GM13976 (cell line): ENCODE measurements at regions not wholly inside any gene's neighbourhood (a gene's known extent, or its start where the extent isn't known, plus 50 kb on each side); places are given as distances from the start of the nearest gene placed in this dataset.

Source experiments
- DNase-seq: peaks from one replicate; pipeline ENCODE4 v3.0.0; 2012; ENCODE audit warnings: low spot score
- CTCF ChIP-seq: IDR thresholded peaks from 2 replicates; pipeline ENCODE4 v1.5.1; 2012; ENCODE audit warnings: borderline replicate concordance, mild to moderate bottlenecking; ENCODE audit not compliant: insufficient read depth; ENCODE audit errors: extremely low read depth, missing control alignments, control extremely low read depth
- in situ Hi-C: fragments of 300-500 bp; cut with MboI; formaldehyde crosslinking; loops from one replicate; pipeline ENCODE4 v1.12.0; 2022; ENCODE audit warnings: low sequenced_read_pairs, mixed read lengths, inconsistent platforms; ENCODE audit not compliant: unreplicated experiment

GRCh38 chr3:146679191-146679590 lies 74.0 kb upstream of the PLSCR5 start:
- TF ChIP-seq CTCF: no peak
- no peak for DNase-seq
- in situ Hi-C loops: no loop called here

- in situ Hi-C loops: no loop called here
- no peak for TF ChIP-seq CTCF
- no peak for DNase-seq
These were observed 67.8 kb upstream of the PLSCR5 start for GRCh38 chr3:146672941-146673340.

GRCh38 chr3:146664403-146664802 lies 59.3 kb upstream of the PLSCR5 start:
- in situ Hi-C loops: no loop called here
- no peak for TF ChIP-seq CTCF
- no peak for DNase-seq

GRCh38 chr3:146658841-146659240 lies 53.7 kb upstream of the PLSCR5 start:
- in situ Hi-C loops: no loop called here
- no peak for DNase-seq
- TF ChIP-seq CTCF: no peak

GRCh38 chr3:146655333-146655996 lies 50.3 kb upstream of the PLSCR5 start:
- TF ChIP-seq CTCF: no peak
- no peak for DNase-seq
- in situ Hi-C loops: no loop called here
